IPS DF 4.7 (cell line): ENCODE measurements at regions not wholly inside any gene's neighbourhood (a gene's known extent, or its start where the extent isn't known, plus 50 kb on each side); places are given as distances from the start of the nearest gene placed in this dataset.
"Not testable (repeated sequence)": the region's sequence is repeated elsewhere in the genome, so short reads cannot be mapped to it uniquely, and the experiment has no call there.

ENCODE experiments used
- DNase-seq: peaks from one replicate; pipeline ENCODE4 v3.0.0-alpha.2; 2013; ENCODE audit warnings: low spot score; ENCODE audit errors: extremely low read depth

DNA sequence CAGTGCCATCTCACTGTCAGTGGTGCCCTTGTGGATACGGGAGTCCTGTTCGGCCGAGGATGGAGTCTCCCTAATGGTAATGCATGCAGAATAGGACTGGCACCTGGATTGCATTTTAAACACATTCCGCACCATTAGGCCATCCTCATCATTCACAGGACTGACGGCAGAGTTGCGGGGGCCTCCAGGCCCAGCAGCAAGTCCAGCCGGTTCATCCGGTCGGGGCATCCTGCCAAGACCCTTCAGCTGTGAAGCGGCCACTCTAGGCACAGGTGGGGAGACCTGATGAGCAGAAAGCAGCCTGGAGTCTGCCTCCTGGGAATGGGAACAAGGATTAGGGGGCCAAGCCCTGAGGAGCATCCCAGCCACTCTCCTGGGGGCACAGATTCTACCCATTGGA is 90.3 kb upstream of the XYLT1 start:
- no peak for DNase-seq

DNA sequence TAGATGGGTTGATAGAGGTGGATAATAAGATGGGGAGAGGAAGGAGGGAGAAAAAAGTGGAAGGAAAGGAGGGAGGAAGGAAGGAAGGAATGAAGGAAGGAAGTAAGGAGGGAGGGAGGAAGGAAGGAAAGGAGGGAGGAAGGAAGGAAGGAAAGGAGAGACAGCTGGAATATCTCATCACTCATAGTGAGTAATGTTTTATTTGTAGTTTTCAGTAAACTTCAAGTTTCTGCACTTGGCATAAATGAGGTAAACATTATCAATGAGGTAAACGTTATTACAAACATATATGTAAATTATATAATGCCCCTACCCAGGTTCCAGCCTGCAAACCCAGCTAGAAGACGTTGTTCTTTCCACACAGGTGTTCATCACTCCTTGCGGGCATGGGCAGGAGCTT is 89.8 kb upstream of the XYLT1 start:
- no peak for DNase-seq

DNA sequence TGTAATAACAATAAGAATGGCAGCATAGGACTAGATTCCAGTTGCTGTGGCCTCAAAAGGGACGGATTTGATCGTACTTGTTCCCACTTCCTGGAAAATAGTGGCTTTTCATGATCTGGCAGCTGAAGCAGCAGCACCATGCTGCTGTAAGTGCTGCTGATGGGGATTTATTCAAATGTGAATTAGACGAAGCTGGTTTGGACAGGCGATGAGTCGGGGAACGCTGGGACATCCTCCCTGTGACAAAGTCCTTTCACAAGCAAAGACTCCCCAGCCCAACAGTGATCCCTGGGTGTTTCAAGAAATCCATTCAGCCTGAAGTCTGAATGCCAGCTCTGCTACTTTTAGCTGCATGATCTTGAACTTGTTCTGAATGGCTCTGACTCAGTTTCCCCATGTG is 88.6 kb upstream of the XYLT1 start:
- no peak for DNase-seq

DNA sequence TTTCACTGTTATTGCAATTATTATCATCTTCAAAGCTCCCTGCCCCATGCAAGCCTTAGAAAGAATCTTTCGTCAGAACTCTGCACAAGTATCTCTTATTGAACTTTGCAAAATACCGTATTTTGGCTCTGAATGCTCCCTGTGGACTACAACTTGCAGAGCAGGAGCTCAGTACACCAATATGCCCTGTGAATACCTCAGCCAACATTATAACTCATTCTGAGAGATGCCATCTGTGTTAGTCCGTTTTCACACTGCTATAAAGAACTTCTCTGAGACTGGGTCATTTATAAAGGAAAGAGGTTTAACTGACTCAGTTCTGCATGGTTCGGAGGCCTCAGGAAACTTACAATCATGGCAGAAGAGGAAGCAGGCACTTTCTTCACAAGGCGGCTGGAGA is 87.2 kb upstream of the XYLT1 start:
- DNase-seq: no peak

DNA sequence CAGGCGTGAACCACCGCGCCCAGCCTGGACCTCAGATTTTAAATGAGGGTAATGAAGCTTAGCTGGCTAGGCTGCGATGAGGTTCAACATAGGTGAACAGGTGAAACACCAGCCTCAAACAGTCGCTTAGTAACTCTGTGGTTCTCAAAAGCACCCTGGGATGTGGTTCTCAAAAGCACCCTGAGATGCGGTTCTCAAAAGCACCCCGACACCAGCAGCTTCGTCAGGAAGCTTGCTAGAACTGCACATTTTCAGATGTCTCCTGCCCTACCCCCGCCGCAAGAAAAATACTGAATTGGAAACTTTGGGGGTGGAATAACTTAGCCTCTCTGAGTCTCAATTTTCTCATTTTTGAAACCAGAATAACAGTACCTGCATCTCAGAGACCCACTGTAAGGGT is 86.7 kb upstream of the XYLT1 start:
- DNase-seq: no peak

DNA sequence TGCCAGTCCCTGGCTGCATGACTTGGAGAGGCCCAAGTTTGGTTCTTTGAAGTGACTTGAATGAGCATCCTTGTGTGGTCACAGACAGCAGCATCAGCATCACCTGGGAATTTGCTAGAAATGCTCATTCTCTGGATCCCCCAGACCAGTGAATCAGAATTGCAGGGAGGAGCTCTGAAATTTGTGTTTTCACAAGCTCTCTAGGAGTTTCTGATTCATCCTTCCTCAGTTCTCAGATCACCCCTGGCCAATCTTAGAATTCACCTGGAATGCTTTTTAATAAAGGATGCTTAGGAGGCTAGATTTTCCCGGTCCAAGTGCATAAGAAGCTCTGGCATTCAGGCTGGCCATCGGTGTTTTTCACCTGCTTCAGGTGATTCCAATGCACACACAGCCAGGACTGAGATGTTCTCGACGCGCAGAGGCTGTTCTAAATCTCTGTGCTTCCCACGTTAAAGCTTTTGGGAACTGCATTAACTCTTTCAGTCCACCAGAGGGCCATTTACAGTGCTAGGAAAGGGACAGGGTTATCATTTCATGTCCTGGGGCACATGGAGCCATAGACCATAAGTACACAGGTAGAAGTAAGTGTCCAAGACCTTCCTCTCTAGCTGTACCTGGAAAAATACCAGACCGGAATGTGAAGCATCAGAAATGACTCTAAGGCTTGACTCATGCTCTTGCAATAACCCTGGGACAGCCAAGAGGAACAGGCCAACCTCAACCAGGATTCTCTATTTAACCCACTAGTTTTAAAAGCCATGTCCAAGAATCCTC is 85.7 kb upstream of the XYLT1 start:
- no peak for DNase-seq

DNA sequence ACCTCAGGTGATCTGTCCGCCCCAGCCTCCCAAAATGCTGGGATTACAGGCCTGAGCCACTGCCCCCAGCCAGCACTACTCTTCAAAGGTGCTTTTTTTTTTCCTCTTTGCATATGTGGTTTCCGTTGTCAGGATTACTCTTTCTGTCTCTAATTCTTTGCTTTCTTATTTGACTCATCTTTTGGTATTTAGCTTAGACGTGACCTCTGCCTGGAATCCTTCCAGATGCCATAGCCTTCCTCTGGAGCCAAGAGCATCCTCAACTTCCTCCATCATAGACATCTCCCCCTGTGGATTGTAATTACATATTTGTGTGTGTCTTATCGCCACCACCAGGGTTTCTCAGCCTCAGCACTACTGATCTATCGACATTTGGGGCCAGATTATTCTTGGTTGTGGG is 84.4 kb upstream of the XYLT1 start:
- no peak for DNase-seq

DNA sequence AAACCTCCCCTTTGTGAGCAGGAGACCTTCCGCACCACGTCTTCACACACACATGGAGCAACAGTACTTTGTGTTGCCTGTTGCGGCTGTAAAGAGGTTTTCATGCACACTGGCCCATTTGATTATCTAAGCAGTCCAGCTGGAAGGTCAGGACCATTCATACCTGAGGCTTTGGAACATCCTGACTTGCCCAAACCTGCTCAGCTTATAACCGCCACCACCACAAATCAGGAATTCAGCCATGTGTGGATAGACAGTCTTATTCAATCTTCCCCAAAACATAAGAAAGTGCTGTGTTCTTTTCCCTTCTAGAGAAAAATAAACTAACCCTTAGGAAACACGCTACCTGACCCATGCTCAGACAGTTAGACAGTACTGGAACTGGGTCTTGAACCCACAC is 81.6 kb upstream of the XYLT1 start:
- no peak for DNase-seq

DNA sequence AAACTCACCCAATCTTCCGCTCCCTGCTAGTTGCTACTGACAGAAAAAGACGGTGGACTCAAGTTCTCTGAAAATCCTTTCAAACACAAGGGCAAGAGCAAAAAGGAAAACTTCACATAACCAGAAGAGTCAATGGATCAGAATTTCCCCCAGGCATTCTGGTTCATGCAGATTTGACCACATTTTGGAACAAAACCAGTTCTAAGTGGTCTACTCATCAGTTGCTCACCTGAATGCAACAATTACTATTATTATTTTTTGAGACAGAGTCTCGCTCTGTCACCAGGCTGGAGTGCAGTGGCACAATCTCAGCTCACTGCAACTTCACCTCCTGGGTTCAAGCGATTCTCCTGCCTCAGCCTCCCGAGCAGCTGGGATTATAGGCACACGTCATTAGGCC is 80.9 kb upstream of the XYLT1 start:
- not testable (repeated sequence) for DNase-seq

DNA sequence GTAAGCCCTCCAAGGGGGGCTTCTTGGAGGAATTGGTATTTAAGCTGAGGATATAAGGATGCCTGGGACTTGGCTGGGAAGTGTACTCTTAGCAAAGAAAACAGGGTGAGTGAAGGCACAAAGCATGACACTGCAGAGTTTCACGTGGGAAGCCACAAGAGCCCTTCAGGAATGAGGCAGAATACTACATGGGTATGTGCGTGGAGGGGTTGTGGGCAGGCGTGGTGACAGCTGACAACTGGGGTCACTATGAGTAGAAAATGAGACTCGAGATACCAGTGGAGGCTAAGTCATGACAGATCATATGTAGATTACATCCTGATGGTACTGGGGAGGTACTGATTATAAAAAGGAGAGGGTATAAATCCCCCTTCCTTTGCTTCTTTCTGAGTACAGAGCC is 78.1 kb upstream of the XYLT1 start:
- no peak for DNase-seq

DNA sequence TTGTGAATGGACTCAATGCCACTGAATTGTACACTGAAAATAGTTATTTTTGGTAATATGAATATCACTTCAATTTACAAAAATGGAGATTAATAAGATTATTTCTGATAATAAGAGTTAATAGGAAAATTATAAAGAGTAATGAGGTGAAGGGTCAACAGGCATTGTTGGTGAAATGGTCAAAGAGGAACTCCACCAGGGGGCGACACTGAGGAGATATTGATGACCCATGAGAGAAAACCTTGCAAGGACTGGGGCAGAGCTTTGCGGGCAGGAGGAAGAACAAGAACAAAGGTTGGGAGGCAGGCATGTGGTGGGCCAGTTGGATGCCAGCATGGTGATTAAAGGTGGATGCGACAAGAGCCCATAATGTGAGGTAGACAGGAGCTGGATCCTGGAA is 74.0 kb upstream of the XYLT1 start:
- peak; percentile 36 for DNase-seq

DNA sequence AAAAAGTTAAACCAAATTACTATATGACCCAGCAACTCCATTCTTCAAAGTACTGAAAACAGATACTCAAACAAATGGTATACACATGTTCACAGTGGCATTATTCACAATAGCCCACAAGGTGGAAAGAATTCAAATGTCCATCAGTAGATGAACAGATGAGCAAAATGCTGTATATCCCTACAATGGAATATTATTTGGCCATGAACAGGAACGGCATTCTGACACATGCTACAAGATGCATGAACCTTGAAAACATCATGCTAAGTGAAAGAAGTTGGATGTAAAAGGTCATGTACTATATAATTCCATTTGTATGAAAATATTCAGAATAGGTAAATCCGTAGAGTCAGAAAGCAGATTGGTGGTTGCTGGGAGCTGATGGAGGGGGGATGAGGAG is 73.5 kb upstream of the XYLT1 start:
- no peak for DNase-seq

DNA sequence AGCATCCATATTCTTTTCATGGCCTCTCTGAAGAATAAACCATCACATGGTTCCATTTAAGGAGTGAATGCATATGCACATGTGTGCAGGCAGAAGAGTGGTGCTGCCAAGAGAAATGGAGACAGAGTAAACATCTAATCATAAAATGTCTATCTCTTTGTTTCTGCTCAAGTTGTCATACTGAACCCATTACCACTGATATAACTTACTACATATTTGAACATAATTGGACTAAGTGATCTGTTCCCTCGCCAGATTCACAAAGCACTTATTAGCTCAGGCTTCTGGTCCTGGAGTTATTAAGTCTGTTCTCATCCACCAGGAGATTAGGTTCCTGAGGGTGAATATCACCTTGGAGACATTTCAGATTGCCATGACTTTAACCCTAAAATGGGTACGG is 72.3 kb upstream of the XYLT1 start:
- DNase-seq: no peak

DNA sequence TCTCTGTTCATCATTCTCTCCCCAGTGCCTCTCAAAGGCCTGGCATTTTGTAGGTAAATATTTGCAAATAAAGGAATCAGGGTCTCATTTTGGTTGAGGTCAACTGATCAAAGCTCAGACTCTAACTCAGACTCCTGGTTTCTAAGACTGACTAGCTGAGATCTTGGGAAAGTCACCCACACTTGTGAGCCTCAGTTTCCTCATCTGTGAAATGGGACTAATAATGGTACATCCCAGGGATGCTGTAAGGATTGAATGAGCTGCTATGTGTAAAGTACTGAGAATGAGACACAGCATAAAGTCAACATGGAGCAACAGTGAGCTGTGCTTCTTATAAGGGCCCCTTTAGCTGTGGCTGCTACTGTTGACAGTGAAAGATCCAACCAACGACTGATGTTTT is 70.6 kb upstream of the XYLT1 start:
- DNase-seq: no peak

DNA sequence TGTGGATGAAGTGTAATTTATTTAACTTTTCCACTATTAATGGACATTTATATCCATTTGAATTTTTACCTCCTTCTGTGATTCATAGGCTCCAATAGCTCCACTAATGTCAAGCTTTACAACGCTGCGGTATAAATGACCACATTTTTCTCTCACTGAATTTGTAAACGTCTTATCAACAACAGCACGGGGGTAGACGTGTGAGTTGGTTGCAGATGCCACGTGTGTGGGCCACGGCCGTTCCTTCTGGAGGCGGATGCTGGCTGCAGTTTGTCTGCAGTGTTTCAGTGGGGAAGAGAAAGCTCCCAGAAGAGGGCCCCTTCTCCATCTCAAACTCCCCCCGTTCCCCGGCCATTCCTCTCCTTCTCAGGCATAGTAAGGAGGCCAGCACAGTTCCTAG is 68.2 kb upstream of the XYLT1 start:
- no peak for DNase-seq

DNA sequence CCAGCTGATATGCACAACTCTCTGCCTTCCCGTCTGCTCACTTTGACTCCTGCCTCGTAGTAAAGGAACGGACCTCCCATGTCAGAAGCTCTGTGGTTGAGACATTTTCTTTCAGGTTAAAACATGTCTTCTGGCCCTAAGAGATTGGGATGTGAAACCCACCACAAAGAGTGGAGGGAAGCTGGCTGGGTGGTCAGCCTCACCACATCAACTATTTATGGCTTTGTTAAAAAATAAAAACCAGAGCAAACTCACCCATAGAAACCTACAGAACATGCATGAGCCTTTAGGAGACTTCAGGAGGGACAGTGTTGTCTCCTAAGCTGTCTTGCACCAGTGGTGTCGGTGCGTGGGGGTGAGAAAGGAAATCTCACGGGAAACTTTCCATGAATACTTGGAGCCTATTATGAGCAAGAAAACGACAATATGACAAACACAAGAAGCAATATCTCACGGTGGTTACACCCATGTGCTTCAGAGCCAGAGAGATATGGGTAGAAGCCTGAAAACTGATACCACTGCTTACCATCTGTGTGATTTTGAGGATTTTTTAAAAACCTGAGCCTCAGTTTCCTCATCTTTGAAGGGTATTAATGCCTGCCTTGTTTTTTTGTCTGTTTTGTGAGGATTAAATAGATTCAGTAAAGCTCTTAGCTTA is 61.7 kb upstream of the XYLT1 start:
- DNase-seq: no peak

DNA sequence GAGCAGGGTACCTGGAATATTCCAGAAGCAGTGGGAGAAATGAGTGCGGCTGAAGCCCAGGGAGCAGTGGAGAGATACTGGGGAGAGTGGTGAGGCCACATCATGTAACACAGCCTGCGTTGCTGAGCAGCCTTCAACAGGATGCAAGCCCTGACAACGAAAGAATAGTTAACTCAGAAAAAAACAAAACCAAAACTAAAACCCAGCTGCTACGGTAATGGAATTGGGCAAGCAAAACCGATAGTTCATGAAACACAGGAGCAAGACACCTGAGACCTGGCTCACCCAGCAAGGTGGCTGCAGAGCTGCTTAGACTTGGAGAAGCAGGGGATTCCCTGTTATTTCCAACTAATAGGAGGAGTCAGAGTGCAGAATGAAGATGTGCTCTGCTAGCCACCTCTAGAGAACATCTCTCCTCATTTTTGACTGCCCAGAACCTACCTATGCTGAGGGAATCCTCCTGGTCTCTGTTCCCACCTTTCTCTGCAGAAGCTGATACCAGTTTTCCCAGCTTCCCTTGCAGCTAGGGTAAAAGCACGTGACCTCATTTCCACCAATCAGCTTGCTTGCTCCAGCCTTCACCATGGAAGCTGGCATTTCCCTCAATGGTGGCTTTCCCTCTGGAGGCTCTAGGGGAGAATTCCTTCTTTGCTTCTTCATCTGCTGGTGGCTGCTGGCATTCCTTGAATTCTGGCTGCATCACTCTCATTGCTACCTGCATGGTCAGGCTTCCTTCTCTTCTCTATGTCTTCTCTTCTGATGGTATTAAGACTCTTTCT is 59.4 kb upstream of the XYLT1 start:
- DNase-seq: no peak

DNA sequence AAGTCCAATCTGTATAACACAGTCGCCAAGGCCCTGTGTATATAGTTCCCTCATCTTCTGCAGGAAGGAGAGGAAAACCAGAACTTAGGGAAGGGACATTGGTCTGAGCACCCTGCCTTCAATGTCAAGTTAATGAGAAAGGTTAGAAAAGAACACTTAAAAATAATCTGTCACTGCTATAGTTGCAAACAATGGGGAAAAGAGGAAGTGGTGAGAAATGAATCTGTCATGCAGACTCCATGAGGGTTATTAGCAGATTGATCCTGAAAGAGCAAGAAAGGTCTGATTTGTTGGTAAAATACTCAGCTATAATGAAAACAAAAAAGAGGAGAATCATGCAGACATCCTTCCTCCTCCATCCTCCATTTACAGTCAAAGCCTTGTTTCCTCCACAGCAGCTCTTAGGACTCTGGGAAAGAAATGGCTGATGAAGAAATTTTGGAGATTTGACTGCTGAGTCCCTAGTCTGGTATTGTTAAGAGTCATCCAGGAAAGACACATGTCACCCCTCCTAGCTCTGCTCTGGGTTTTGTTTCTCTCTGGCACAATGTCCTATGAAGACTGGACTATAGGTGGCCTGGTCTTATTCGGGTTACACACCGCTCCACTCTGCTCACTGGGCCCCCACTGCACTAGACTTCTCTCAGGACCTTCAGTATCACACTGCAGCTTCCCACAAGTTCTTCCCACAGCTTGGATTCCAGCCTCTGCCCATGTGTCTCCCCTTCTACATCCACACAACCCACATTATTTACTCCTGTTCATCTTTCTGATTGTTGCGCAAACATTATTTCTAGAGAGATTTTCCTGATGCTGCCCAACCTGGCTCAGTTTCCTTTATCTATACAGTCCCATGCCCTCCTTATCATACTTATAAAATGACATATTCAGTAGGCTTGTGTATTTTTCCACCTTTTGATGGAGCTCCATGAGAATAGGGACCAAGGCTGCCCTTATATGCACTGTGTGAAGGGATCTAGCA is 56.5 kb upstream of the XYLT1 start:
- DNase-seq: no peak

DNA sequence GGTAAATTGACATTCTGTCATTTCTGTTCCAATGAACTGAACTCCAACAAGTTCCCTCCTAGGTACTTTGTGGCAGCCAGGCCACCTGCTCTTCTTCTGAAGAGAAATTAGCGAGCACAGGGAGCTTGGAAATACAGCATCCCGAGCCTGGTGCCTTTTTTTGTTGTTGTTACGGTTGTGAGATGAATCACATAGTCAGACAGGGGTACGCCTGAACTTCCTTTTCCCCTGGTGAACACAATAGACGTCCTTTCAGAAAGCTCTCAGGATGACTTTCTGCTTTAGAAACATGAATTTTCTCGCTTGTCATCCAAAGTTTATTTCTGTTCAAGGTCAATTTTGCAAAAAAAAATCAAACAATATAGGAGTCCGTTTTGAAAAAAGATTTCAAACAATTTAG is 53.9 kb upstream of the XYLT1 start:
- DNase-seq: no peak

DNA sequence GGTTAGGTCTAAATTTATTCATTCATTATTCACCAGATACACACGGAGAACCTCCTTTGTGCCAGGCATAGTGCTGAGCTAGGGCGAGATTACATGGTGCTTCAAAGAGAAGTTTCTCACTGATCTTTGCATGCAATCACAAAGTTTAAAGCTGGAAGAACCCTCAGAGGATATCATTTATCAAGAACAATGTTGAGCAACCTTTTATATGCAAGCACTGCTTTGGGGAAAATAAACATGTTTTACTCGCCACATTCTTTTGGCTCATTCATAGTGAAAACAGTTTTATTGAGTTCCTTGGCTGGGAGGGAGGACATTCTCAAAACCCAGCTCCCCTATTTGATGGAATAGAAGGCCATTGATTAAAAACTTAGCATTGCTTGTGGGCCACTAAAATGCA is 49.8 kb upstream of the XYLT1 start:
- no peak for DNase-seq
